NOMO-1 treated with dmso at 0.1 percent for 144 hours (cell line): ENCODE measurements at regions not wholly inside any gene's neighbourhood (a gene's known extent, or its start where the extent isn't known, plus 50 kb on each side); places are given as distances from the start of the nearest gene placed in this dataset.
A peak's percentile ranks its signal among the peaks of the same experiment; 100 is the strongest.

Experiments
- DNase-seq: peaks from one replicate; lab custom pipeline; 2025; ENCODE audit not compliant: unreplicated experiment; lab: John Stamatoyannopoulos, UW

GRCh38 chr20:57902473-57902872 is 192.7 kb upstream of the PMEPA1 start:
- peak; percentile 60 for DNase-seq

DNA sequence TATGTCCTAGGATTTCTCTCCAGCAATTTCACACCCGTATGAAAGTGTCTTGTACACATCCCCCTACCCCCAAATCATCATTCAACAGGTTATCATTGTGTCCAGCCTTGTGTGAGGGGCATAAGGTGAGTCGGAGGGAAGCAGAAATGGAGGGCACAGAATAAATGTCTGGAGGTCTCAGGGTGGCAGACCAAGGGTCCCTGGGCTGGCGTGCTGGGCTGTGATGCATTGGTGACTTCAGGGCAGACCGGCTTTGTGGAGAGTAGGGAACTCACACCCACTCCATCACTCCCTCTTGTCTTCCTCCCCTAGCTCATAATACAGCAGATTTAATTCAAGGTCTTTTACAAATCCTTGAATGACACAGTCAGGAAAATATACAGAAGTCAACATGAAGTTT is 191.7 kb upstream of the PMEPA1 start:
- no peak for DNase-seq

- DNase-seq = no peak
Measured at GRCh38 chr20:57900226-57900905, 190.6 kb upstream of the PMEPA1 start.

GRCh38 chr20:57899554-57899953 is 189.7 kb upstream of the PMEPA1 start:
- no peak for DNase-seq

GRCh38 chr20:57898332-57898731 is 188.5 kb upstream of the PMEPA1 start:
- DNase-seq = no peak

DNA sequence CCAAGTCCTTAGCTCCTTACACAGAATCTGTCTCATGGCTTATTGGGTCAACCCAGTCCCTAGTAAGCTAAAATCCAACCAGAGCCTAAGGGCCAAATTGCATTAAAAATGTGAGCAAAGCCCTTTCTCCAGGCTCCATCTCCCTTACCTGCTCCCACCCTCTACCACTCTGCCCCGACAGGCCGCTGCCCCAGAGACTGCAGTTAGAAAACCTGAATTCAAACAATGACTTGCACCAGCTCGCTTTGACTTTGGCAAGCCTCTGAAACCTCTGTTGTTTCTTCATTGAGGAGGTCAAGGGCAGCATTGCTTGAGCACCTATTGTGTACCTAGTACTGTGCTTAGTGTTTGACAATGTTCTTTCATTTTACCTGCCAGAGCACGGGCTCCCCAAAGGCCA is 188.1 kb upstream of the PMEPA1 start:
- DNase-seq = no peak

GRCh38 chr20:57897156-57897874 is 187.5 kb upstream of the PMEPA1 start:
- DNase-seq = no peak

DNA sequence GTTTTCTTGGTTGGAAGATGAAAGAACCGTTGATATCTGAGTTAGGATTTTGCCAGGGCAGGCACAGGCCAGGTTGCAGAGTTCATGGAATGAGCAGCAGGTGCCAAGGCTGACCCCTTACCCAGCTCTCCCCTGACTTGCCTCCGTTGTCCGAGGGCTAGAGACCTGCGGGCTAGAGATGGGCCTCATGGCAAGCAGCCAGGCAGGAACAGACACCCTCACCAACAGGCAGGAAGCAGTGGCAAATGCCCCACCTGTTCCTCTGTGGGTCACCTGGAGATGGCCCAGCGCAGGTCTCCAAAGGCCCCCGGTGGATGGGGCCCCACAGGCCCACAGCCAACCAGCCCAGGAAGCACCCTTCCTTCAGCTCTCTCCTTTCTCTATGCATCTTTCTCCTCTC is 186.7 kb upstream of the PMEPA1 start:
- DNase-seq = no peak

DNA sequence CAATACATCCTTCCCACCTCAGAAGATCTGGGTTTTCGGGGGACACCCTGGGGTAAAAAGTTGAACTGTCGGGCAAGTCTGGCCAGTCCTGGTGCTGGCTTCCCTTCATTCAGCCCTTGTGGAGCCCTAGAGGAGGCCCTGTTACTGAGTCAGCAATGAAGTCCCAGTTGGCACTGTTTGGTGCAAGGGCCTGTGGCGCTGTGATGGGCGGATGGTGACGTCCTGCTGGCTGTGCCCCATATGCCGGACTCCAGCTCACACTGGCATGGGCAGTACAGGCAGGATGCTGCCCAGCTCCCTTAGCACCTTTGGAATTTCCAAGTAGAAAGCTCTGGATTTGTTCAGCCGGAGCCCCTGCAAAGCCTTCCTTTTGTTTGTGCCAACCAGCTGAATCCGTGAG is 186.2 kb upstream of the PMEPA1 start:
- DNase-seq = no peak

DNA sequence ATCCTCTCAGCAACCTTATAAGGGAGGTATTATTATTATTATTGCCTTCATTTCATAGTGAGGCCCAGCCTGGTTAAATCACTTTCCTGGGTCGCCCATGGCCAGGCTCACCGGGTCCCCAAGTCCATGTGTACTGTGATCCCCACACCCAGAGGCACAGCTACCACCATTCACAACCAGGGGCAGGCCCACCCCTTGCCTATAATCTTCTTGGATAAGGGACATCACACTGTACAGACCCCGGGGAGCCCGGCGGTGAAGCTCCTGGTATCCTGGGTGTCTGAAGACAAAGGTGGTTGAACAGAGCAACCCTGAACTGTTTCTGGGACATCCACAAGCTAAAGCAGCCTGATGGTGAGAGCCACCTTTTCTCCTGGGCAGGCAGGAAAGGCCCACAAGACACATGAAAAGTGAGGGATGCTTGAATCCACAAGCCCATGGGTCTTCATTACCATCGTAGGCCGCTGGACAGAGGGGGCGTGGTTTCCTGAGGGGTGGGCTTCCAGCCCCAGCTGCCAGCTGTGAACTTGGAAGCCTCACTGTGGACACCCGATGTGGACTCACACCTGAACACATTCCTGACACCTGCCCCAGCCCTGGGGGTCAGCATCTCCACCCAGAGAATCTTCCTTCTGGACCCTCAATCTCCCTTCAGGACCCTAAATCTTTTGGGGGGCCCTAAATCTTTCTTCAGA is 185.5 kb upstream of the PMEPA1 start:
- no peak for DNase-seq

DNA sequence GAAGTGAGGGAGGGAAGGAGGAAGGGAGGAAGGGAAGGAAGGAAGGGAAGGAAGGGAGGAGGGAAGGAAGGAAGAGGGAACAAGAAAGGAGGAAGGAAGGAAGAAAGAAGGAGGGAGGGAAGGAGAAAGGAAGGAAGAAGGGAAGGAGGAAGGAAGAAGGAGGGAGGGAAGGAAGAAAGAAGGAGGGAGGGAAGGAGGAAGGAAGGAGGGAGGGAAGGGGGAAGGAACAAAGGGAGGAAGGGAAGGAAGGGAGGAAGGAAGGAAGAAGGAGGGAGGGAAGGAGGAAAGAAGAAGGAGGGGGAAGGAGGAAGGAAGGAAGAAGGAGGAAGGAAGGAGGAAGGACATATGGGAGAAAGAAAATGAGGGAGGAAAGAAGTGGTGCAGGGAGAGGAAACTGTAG is 184.7 kb upstream of the PMEPA1 start:
- no peak for DNase-seq

GRCh38 chr20:57894096-57894495 is 184.3 kb upstream of the PMEPA1 start:
- DNase-seq = no peak

DNA sequence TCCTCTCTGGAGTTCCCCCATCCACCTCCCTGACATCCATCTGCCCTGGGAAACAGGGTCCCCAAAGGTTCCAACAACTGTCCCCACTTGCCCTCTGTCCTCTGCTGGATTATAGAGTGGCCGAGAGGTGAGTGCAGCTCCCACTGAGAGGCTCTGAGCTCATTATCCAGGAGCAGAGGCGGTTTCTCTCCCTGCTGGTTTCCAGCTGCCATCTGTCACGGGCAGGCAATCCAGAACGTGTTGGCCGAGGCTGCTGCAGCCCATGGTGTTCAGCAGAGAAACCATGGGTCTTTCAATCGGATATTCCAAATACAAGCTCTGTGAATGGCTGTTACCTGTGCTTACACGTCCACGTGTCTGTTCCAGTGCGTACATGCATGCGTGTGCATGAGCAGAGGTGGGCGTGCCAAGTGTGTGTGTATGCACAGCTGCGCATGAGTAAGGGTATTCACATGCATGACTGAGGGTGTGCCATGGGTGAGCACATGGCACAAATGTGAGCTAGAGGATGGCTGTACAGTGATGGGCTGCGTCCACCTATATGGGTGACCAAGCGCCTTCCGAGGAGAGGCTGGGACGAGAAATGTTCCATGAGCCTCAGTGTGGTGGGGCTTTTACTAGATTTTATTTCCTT is 183.7 kb upstream of the PMEPA1 start:
- no peak for DNase-seq

- no peak for DNase-seq
Measured at GRCh38 chr20:57892471-57892870, 182.7 kb upstream of the PMEPA1 start.

- DNase-seq = no peak
Measured at GRCh38 chr20:57891014-57891413, 181.2 kb upstream of the PMEPA1 start.

GRCh38 chr20:57890202-57890800 is 180.5 kb upstream of the PMEPA1 start:
- no peak for DNase-seq

DNA sequence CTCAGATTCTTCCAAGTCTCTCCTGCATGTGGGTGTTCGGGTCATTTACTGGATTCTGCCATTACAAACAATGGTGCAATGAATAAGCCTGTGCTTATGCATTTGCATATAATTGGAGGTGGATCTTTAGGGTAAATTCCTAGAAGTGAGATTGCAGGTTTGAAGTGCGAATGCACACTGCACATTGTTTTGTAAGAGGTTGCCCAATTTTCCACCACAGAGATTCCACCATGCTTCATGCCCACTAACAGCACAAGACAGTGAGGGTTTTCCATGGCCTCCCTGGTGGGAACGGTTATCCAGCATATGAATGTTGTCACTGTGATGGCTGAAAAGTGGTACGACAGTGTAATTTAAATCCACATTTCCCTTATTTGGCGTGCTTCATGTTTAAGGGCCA is 178.8 kb upstream of the PMEPA1 start:
- no peak for DNase-seq

DNA sequence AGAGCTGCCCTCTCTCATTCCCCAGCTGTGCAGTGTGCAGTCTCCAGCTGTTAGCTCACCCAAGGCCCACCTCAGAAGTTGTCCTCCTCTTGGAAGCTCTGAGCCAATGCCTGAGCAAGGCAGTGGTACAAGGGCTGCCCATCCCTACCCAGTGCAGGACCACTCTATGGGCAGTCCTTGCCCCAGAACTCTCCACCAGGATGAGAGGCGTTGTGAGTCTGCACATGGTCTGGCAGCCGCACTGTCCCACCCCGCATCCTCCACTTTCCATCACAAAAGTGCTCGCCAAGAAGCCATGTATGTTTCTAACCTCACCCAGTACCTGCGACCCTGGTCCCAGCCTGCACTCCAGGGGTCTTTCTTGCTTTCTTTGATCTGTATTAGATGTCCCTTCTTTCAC is 175.1 kb upstream of the PMEPA1 start:
- no peak for DNase-seq

DNA sequence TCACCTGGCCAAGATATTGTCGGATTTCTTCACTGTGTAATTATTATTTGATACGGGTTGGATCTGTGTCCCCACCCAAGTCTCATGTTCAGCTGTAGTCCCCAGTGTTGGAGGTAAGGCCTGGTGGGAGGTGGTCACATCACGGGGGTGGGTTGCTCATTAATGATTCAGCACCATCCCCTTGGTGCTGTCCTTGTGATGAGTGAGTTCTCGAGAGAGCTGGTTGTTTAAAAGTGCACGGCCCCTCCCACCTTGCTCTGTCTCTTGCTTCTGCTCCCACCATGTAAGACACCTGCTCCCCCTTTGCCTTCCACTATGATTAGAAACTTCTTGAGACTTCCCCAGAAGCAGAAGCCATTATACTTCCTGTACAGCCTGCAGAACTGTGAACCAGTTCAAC is 173.9 kb upstream of the PMEPA1 start:
- no peak for DNase-seq

DNA sequence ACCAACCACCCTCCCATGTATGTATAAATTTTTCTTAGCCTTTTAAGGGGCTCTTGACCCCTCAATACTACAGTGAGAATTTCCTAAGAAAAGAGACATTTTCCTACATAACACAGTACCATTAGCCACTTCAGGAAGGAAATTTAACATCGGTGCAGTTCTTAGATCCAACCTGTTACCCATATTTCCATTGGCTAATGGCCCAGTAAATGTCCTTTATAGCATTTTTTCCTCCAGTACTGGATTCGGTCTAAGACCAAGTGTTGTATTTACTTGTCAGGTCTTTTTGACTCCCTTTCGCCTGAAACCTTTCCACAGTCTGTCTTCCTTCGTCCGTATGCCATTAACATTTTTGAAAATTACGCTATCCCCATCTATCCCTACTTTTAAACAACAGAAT is 173.4 kb upstream of the PMEPA1 start:
- DNase-seq = no peak

- DNase-seq = no peak
Measured at GRCh38 chr20:57882451-57883161, 172.8 kb upstream of the PMEPA1 start.
